ENCODE measurements at regions not wholly inside any gene's neighbourhood (a gene's known extent, or its start where the extent isn't known, plus 50 kb on each side); places are given as distances from the start of the nearest gene placed in this dataset.

- TF ChIP-seq EZH2 (IDR thresholded peaks at IDR 0.05; ENCODE audit: low read length, unreplicated experiment), result no peak
- TF ChIP-seq EZH2phosphoT487 (IDR thresholded peaks at IDR 0.05; ENCODE audit: borderline replicate concordance, low read length), result no peak
- TF ChIP-seq, protein P1, sequence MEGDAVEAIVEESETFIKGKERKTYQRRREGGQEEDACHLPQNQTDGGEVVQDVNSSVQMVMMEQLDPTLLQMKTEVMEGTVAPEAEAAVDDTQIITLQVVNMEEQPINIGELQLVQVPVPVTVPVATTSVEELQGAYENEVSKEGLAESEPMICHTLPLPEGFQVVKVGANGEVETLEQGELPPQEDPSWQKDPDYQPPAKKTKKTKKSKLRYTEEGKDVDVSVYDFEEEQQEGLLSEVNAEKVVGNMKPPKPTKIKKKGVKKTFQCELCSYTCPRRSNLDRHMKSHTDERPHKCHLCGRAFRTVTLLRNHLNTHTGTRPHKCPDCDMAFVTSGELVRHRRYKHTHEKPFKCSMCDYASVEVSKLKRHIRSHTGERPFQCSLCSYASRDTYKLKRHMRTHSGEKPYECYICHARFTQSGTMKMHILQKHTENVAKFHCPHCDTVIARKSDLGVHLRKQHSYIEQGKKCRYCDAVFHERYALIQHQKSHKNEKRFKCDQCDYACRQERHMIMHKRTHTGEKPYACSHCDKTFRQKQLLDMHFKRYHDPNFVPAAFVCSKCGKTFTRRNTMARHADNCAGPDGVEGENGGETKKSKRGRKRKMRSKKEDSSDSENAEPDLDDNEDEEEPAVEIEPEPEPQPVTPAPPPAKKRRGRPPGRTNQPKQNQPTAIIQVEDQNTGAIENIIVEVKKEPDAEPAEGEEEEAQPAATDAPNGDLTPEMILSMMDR (conservative IDR thresholded peaks at IDR 0.05; ENCODE audit: low read depth, low read length), result no peak
- POLR2A ChIA-PET (ENCODE audit: unreplicated experiment), result no interaction called here
- Histone ChIP-seq H3K9ac (ENCODE audit: low read length) (no peak overlapping the region), H3K9me2 (replicated peaks; ENCODE audit: low read length) (no peaks in the 10 kb centered on the region), H3K36me3 (ENCODE audit: low read depth, low read length) (no peaks in the 10 kb centered on the region), H3K9me3 (ENCODE audit: low read length) (no peaks in the 10 kb centered on the region), H3K27ac (ENCODE audit: low read length) (no peak overlapping the region), H4K20me1 (ENCODE audit: low read length) (no peaks in the 10 kb centered on the region), H3K79me2 (ENCODE audit: low read length) (no peaks in the 10 kb centered on the region), H3K27me3 (ENCODE audit: low read length) (peaks cover 39% of the 10 kb centered on the region), H3K4me3 (ENCODE audit: low read length) (no peak overlapping the region), H3K4me2 (ENCODE audit: low read length) (no peak overlapping the region), H2AFZ (ENCODE audit: low read length) (no peak overlapping the region), H3K4me1 (ENCODE audit: insufficient read depth, low read length) (no peaks in the 10 kb centered on the region), H3F3A (ENCODE audit: low read length, unreplicated experiment) (no peaks in the 10 kb centered on the region)
- CTCF ChIA-PET, result interaction anchor here (0.6 kb wide), 1 partner anchor 228 kb away, joined by 3 read pairs; no protein-coding TSS in a partner anchor
- intact Hi-C loops (cut with micrococcal nuclease), result no loop called here
- no peak for ATAC-seq
- BruUV-seq (replicated peaks), result no TSS peak
- no peak for DNase-seq
Measured at GRCh38 chr12:127448906-127449305, 818.1 kb upstream of the TMEM132C start.

GRCh38 chr12:127450826-127451225 is 816.1 kb upstream of the TMEM132C start:
- H3K79me2 ChIP-seq (ENCODE audit: low read length), result no peaks in the 10 kb centered on the region
- H3K9me2 ChIP-seq (replicated peaks; ENCODE audit: low read length), result no peaks in the 10 kb centered on the region
- no TSS peak for BruUV-seq (replicated peaks)
- no peak for TF ChIP-seq EZH2phosphoT487 (IDR thresholded peaks at IDR 0.05; ENCODE audit: borderline replicate concordance, low read length)
- TF ChIP-seq EZH2 (IDR thresholded peaks at IDR 0.05; ENCODE audit: low read length, unreplicated experiment), result no peak
- TF ChIP-seq, protein P1 (conservative IDR thresholded peaks at IDR 0.05; ENCODE audit: low read depth, low read length), result peak; percentile 24; the same call in 1 of the 2 replicates
- POLR2A ChIA-PET (ENCODE audit: unreplicated experiment), result no interaction called here
- ATAC-seq (no peak), DNase-seq (no peak)
- no peaks in the 10 kb centered on the region for H3K36me3 ChIP-seq (ENCODE audit: low read depth, low read length)
- H3K9ac ChIP-seq (ENCODE audit: low read length), result no peak overlapping the region
- no peaks in the 10 kb centered on the region for H3K4me1 ChIP-seq (ENCODE audit: insufficient read depth, low read length)
- H3K27me3 ChIP-seq (ENCODE audit: low read length), result peaks cover 54% of the 10 kb centered on the region
- H4K20me1 ChIP-seq (ENCODE audit: low read length), result no peaks in the 10 kb centered on the region
- no peaks in the 10 kb centered on the region for H3K9me3 ChIP-seq (ENCODE audit: low read length)
- intact Hi-C loops (cut with micrococcal nuclease), result no loop called here
- H3K27ac ChIP-seq (ENCODE audit: low read length), result no peak overlapping the region
- no peaks in the 10 kb centered on the region for H3F3A ChIP-seq (ENCODE audit: low read length, unreplicated experiment)
- H3K4me3 ChIP-seq (ENCODE audit: low read length), result no peak overlapping the region
- H3K4me2 ChIP-seq (ENCODE audit: low read length), result no peak overlapping the region
- CTCF ChIA-PET, result interaction anchor here (0.6 kb wide), 1 partner anchor 56 kb away, joined by 3 read pairs; no protein-coding TSS in a partner anchor
- no peak overlapping the region for H2AFZ ChIP-seq (ENCODE audit: low read length)

DNA sequence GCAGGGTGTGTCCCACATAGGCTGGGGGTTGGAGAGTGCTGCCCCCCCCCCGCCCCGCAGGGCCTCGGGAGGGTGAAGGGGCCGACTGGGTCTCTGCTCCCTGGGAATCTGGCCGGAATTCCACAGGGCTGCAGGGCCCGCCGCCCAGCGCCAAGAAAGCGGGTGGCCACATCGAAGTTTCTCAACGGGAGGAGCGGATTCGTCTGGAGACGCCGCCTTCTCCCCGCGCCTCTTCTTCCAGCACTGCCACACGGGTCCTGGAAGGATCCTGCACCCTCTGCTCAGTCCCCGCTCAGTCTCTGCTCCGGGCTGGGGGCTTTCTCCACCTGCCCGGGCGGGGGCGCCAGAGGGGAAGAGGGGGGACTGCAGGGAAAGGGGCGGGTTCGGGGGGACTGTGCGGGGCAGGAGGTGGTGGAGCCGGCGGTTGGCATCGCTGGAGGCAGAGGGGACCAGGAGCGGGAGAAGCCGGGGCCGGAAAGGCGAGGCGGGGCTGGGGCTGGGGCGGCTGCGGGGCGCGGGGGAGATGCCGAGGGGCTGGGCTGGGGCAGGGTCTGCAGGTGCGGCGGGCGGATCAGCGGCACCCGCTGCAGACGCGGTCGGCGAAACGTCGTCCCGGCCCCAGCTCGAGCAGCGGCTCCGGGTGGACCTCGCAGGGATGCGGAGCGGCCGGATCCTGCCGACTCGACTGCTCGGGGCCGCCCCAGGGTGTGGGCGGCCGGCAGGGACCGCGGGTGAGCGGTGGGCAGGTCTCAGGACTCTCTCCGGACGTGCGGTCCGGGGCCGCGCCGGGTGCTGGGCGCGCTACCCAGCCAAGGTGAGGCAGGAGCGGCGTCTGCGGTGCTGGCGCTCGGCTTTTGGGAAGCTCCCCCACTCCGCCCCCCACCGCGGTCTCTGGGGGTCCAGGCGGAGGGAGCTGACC is 811.4 kb upstream of the TMEM132C start:
- TF ChIP-seq, protein P1 (conservative IDR thresholded peaks at IDR 0.05; ENCODE audit: low read depth, low read length), result no peak
- no peak for TF ChIP-seq EZH2 (IDR thresholded peaks at IDR 0.05; ENCODE audit: low read length, unreplicated experiment)
- no peak for TF ChIP-seq EZH2phosphoT487 (IDR thresholded peaks at IDR 0.05; ENCODE audit: borderline replicate concordance, low read length)
- Histone ChIP-seq H3K79me2 (ENCODE audit: low read length) (no peaks in the 10 kb centered on the region), H3K36me3 (ENCODE audit: low read depth, low read length) (no peaks in the 10 kb centered on the region), H3K27ac (ENCODE audit: low read length) (no peak overlapping the region), H3K27me3 (ENCODE audit: low read length) (peaks cover 29% of the 10 kb centered on the region), H3K9me2 (replicated peaks; ENCODE audit: low read length) (no peaks in the 10 kb centered on the region), H3F3A (ENCODE audit: low read length, unreplicated experiment) (no peaks in the 10 kb centered on the region), H3K9me3 (ENCODE audit: low read length) (no peaks in the 10 kb centered on the region), H3K9ac (ENCODE audit: low read length) (no peak overlapping the region), H4K20me1 (ENCODE audit: low read length) (no peaks in the 10 kb centered on the region), H3K4me2 (ENCODE audit: low read length) (no peak overlapping the region), H3K4me3 (ENCODE audit: low read length) (no peak overlapping the region), H3K4me1 (ENCODE audit: insufficient read depth, low read length) (no peaks in the 10 kb centered on the region), H2AFZ (ENCODE audit: low read length) (no peak overlapping the region)
- ChIA-PET CTCF (no interaction called here), POLR2A (ENCODE audit: unreplicated experiment) (no interaction called here)
- no peak for DNase-seq
- intact Hi-C loops (cut with micrococcal nuclease), result no loop called here
- ATAC-seq, result no peak
- BruUV-seq (replicated peaks), result no TSS peak

Measured in PC-3 (cell line).